ENCODE measurements at regions not wholly inside any gene's neighbourhood (a gene's known extent, or its start where the extent isn't known, plus 50 kb on each side); places are given as distances from the start of the nearest gene placed in this dataset.

GRCh38 chr20:24773168-24773567 lies 175.9 kb upstream of the CST7 start:
- peak; percentile 41 for DNase-seq (ENCODE audit: low read depth)
- H3K4me3 ChIP-seq (ENCODE audit: low read depth, low read length), result no peak overlapping the region
- TF ChIP-seq CTCF (IDR thresholded peaks at IDR 0.05; ENCODE audit: insufficient read depth, low read length), result no peak

GRCh38 chr20:24773751-24774201 lies 175.3 kb upstream of the CST7 start:
- no peak for TF ChIP-seq CTCF (IDR thresholded peaks at IDR 0.05; ENCODE audit: insufficient read depth, low read length)
- peak; percentile 75 for DNase-seq (ENCODE audit: low read depth)
- H3K4me3 ChIP-seq (ENCODE audit: low read depth, low read length), result no peak overlapping the region

GRCh38 chr20:24775966-24776365 lies 173.1 kb upstream of the CST7 start:
- no peak for DNase-seq (ENCODE audit: low read depth)
- TF ChIP-seq CTCF (IDR thresholded peaks at IDR 0.05; ENCODE audit: insufficient read depth, low read length), result no peak
- no peak overlapping the region for H3K4me3 ChIP-seq (ENCODE audit: low read depth, low read length)

GRCh38 chr20:24776755-24777271 lies 172.3 kb upstream of the CST7 start:
- TF ChIP-seq CTCF (IDR thresholded peaks at IDR 0.05; ENCODE audit: insufficient read depth, low read length), result no peak

GRCh38 chr20:24777746-24778145 lies 171.3 kb upstream of the CST7 start:
- no peak overlapping the region for H3K4me3 ChIP-seq (ENCODE audit: low read depth, low read length)
- no peak for TF ChIP-seq CTCF (IDR thresholded peaks at IDR 0.05; ENCODE audit: insufficient read depth, low read length)
- DNase-seq (ENCODE audit: low read depth), result no peak

More at GRCh38 chr20:24776755-24777271, 172.3 kb upstream of the CST7 start:
- no peak overlapping the region for H3K4me3 ChIP-seq (ENCODE audit: low read depth, low read length)
- DNase-seq (ENCODE audit: low read depth), result no peak

- TF ChIP-seq CTCF (IDR thresholded peaks at IDR 0.05; ENCODE audit: insufficient read depth, low read length), result no peak
- no peak overlapping the region for H3K4me3 ChIP-seq (ENCODE audit: low read depth, low read length)
- no peak for DNase-seq (ENCODE audit: low read depth)
Observed at GRCh38 chr20:24778585-24779031, 170.5 kb upstream of the CST7 start.

- no peak for DNase-seq (ENCODE audit: low read depth)
- H3K4me3 ChIP-seq (ENCODE audit: low read depth, low read length), result no peak overlapping the region
- TF ChIP-seq CTCF (IDR thresholded peaks at IDR 0.05; ENCODE audit: insufficient read depth, low read length), result no peak
Observed at GRCh38 chr20:24779131-24779530, 169.9 kb upstream of the CST7 start.

Data from fibroblast of the aortic adventitia (primary cell).